ENCODE measurements at regions not wholly inside any gene's neighbourhood (a gene's known extent, or its start where the extent isn't known, plus 50 kb on each side); places are given as distances from the start of the nearest gene placed in this dataset.
"Not testable (repeated sequence)": the region's sequence is repeated elsewhere in the genome, so short reads cannot be mapped to it uniquely, and the experiment has no call there.

- Histone ChIP-seq H3K4me1 (ENCODE audit: insufficient read depth, low read length) (no peaks in the 10 kb centered on the region), H3K36me3 (ENCODE audit: insufficient read depth, low read length) (no peaks in the 10 kb centered on the region), H3K9ac (ENCODE audit: low read depth, low read length) (no peak overlapping the region), H3K79me2 (ENCODE audit: insufficient read depth, low read length) (no peaks in the 10 kb centered on the region), H3K27me3 (ENCODE audit: insufficient read depth, low read length, poor library complexity) (peaks cover 19% of the 10 kb centered on the region), H3K9me3 (ENCODE audit: insufficient read depth, low read length, severe bottlenecking) (no peaks in the 10 kb centered on the region), H3K4me3 (ENCODE audit: low read depth in 1 of 2, low read length in 2 of 2) (no peak overlapping the region), H3K27ac (ENCODE audit: low read length) (no peak overlapping the region), H2AFZ (ENCODE audit: low read depth, low read length) (no peak overlapping the region), H4K20me1 (ENCODE audit: insufficient read depth, low read length) (no peaks in the 10 kb centered on the region), H3K4me2 (ENCODE audit: insufficient read depth, low read length) (no peak overlapping the region)
- DNase-seq (no peak), ATAC-seq (ENCODE audit: insufficient read depth, low read depth) (no peak)
- TF ChIP-seq EZH2 (IDR thresholded peaks at IDR 0.05; ENCODE audit: borderline replicate concordance, low read depth, low read length, severe bottlenecking) = no peak
- no peak for TF ChIP-seq CTCF (IDR thresholded peaks at IDR 0.05; ENCODE audit: borderline replicate concordance, extremely low read depth, low read length, poor library complexity, severe bottlenecking)
Measured at GRCh38 chr16:86735727-86736126, 157.4 kb downstream of the FOXL1 start.

- no peak overlapping the region for H3K27ac ChIP-seq (ENCODE audit: low read length)
- H3K79me2 ChIP-seq (ENCODE audit: insufficient read depth, low read length) = no peaks in the 10 kb centered on the region
- no peak for DNase-seq
- no peaks in the 10 kb centered on the region for H3K9me3 ChIP-seq (ENCODE audit: insufficient read depth, low read length, severe bottlenecking)
- H3K4me3 ChIP-seq (ENCODE audit: low read depth in 1 of 2, low read length in 2 of 2) = no peak overlapping the region
- peaks cover 19% of the 10 kb centered on the region for H3K27me3 ChIP-seq (ENCODE audit: insufficient read depth, low read length, poor library complexity)
- no peak overlapping the region for H2AFZ ChIP-seq (ENCODE audit: low read depth, low read length)
- H3K36me3 ChIP-seq (ENCODE audit: insufficient read depth, low read length) = no peaks in the 10 kb centered on the region
- H4K20me1 ChIP-seq (ENCODE audit: insufficient read depth, low read length) = no peaks in the 10 kb centered on the region
- no peak for TF ChIP-seq EZH2 (IDR thresholded peaks at IDR 0.05; ENCODE audit: borderline replicate concordance, low read depth, low read length, severe bottlenecking)
- TF ChIP-seq CTCF (IDR thresholded peaks at IDR 0.05; ENCODE audit: borderline replicate concordance, extremely low read depth, low read length, poor library complexity, severe bottlenecking) = no peak
- no peak overlapping the region for H3K4me2 ChIP-seq (ENCODE audit: insufficient read depth, low read length)
- H3K4me1 ChIP-seq (ENCODE audit: insufficient read depth, low read length) = no peaks in the 10 kb centered on the region
- ATAC-seq (ENCODE audit: insufficient read depth, low read depth) = no peak
- no peak overlapping the region for H3K9ac ChIP-seq (ENCODE audit: low read depth, low read length)
Measured at GRCh38 chr16:86736502-86736901, 158.2 kb downstream of the FOXL1 start.

- no peak overlapping the region for H2AFZ ChIP-seq (ENCODE audit: low read depth, low read length)
- TF ChIP-seq EZH2 (IDR thresholded peaks at IDR 0.05; ENCODE audit: borderline replicate concordance, low read depth, low read length, severe bottlenecking) (no peak), CTCF (IDR thresholded peaks at IDR 0.05; ENCODE audit: borderline replicate concordance, extremely low read depth, low read length, poor library complexity, severe bottlenecking) (no peak)
- no peaks in the 10 kb centered on the region for H3K79me2 ChIP-seq (ENCODE audit: insufficient read depth, low read length)
- no peak overlapping the region for H3K4me2 ChIP-seq (ENCODE audit: insufficient read depth, low read length)
- DNase-seq = no peak
- no peaks in the 10 kb centered on the region for H3K36me3 ChIP-seq (ENCODE audit: insufficient read depth, low read length)
- no peak overlapping the region for H3K4me3 ChIP-seq (ENCODE audit: low read depth in 1 of 2, low read length in 2 of 2)
- H3K27ac ChIP-seq (ENCODE audit: low read length) = no peak overlapping the region
- no peaks in the 10 kb centered on the region for H3K4me1 ChIP-seq (ENCODE audit: insufficient read depth, low read length)
- no peaks in the 10 kb centered on the region for H4K20me1 ChIP-seq (ENCODE audit: insufficient read depth, low read length)
- H3K9ac ChIP-seq (ENCODE audit: low read depth, low read length) = no peak overlapping the region
- ATAC-seq (ENCODE audit: insufficient read depth, low read depth) = no peak
- H3K9me3 ChIP-seq (ENCODE audit: insufficient read depth, low read length, severe bottlenecking) = no peaks in the 10 kb centered on the region
- peaks cover 19% of the 10 kb centered on the region for H3K27me3 ChIP-seq (ENCODE audit: insufficient read depth, low read length, poor library complexity)
Measured at GRCh38 chr16:86737083-86737482, 158.7 kb downstream of the FOXL1 start.

- ATAC-seq (ENCODE audit: insufficient read depth, low read depth); H2AFZ ChIP-seq (ENCODE audit: low read depth, low read length); H3K4me2 ChIP-seq (ENCODE audit: insufficient read depth, low read length); H3K36me3 ChIP-seq (ENCODE audit: insufficient read depth, low read length); DNase-seq; H3K9ac ChIP-seq (ENCODE audit: low read depth, low read length); H3K4me1 ChIP-seq (ENCODE audit: insufficient read depth, low read length); H3K4me3 ChIP-seq (ENCODE audit: low read depth in 1 of 2, low read length in 2 of 2); H3K27ac ChIP-seq (ENCODE audit: low read length); H4K20me1 ChIP-seq (ENCODE audit: insufficient read depth, low read length); H3K79me2 ChIP-seq (ENCODE audit: insufficient read depth, low read length); H3K9me3 ChIP-seq (ENCODE audit: insufficient read depth, low read length, severe bottlenecking): not testable (repeated sequence)
- peaks cover 19% of the 10 kb centered on the region for H3K27me3 ChIP-seq (ENCODE audit: insufficient read depth, low read length, poor library complexity)
Measured at GRCh38 chr16:86738322-86738721, 160.0 kb downstream of the FOXL1 start.
